ENCODE measurements at regions not wholly inside any gene's neighbourhood (a gene's known extent, or its start where the extent isn't known, plus 50 kb on each side); places are given as distances from the start of the nearest gene placed in this dataset.
"Not testable (repeated sequence)": the region's sequence is repeated elsewhere in the genome, so short reads cannot be mapped to it uniquely, and the experiment has no call there.

DNA sequence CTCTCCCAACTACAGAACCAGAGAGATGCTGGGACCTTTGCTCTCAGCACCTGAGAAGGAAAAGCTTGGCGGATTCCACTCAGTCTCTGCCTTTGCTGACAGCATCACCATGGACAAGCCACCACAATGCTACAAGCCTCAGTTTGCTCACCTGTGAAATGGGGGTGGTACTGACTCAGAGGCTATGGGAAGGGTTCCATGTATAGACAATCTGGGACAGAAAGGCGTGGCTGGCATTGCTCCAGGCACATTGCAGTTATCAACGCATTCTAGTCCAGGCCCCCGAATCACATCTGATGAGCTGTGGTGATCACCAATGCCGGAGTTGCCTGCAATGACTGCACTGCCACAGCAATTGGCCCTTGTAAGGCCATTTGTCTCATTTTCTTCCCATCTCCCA, 72.6 kb downstream of the ISX start:
- no peak for DNase-seq

DNA sequence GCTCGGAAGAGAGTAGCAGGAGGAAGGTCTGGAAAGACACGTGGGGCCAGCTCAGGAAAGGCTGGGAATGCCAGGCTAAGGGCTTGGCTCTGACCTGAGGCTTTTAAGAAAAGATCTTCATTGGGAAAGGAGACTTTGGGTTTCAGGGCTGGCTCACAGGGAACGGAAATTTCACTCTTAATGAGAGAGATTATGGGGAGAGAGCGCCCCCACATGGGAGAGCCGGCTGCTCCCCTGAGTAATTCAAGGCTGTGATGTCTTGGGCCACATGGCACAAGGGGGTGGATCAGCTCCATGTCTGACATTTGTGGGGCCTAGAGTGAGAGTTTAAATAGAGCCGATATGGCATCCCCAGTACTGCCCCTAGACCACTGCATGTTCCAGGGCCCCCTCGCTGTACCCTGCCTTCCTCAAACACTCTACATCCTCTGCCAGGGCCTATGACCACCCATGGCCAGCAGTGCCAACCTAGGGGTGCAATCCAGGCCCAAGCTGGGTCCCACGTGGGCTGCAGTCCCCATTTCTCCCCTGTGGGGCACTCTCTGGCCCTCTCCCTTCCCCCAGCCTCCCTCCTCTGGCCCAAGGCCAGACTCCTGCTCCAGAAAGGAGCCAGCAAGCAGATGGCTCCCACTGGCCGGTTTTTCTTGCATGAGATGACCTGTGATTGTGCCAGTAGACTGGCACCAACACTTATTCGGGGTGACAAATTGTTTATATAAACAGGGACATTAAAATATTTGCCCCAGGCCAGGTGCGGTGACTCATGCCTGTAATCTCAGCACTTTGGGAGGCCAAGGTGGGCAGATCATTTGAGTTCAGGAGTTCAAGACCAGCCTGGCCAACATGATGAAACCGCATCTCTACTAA, 75.2 kb downstream of the ISX start:
- peak; percentile 6 for DNase-seq

DNA sequence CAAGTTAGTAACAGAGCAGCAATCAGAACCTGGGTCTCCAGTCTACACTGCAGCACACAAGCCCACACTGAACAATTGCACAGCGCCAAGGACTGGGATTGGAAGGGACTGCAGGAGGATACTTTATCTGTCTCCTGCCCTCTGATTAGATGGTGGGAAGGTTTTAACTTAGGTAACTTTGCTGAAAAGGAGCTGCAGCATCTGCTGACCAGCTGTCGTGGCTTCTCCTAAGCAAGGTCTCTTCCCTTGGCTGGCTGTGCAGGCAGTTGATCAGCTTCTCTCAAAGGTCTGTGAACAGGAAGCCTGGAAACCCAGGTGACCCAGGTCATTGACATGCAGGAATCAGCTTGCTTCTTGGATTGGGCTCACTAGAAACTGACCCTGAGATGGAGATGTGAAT, 82.4 kb downstream of the ISX start:
- no peak for DNase-seq

DNA sequence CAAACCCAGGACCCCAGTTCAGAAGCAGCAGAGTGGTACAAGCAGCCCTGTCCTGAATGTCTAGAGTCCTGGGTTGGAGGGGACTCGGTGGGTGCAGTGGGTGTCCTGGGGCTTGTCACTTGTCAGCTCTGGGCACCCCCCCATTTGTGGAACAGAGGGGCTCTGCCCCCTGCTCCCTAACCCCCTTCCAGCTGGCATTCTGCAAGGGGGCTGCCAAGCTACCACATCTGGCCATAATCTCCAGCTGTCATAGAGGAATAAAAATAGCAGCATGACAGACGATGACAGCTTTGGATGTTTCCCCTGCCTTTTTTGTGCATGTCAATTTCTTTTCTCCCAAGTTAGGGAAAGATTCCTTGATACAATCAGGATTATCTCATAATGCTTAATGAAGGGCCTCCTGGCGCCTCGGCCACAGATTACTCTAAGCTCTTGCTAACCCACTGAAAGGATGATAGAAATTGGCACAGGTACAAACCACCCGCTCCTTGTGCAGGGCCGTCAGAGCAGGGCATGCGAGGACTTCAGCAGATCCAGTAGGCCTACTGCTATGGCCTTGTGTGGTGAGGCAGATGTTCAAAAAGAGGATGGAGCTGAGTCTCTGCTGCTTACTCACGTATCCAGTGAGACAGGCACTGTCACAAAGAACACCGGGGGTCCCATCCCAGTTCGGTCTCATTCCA, 83.0 kb downstream of the ISX start:
- no peak for DNase-seq

DNA sequence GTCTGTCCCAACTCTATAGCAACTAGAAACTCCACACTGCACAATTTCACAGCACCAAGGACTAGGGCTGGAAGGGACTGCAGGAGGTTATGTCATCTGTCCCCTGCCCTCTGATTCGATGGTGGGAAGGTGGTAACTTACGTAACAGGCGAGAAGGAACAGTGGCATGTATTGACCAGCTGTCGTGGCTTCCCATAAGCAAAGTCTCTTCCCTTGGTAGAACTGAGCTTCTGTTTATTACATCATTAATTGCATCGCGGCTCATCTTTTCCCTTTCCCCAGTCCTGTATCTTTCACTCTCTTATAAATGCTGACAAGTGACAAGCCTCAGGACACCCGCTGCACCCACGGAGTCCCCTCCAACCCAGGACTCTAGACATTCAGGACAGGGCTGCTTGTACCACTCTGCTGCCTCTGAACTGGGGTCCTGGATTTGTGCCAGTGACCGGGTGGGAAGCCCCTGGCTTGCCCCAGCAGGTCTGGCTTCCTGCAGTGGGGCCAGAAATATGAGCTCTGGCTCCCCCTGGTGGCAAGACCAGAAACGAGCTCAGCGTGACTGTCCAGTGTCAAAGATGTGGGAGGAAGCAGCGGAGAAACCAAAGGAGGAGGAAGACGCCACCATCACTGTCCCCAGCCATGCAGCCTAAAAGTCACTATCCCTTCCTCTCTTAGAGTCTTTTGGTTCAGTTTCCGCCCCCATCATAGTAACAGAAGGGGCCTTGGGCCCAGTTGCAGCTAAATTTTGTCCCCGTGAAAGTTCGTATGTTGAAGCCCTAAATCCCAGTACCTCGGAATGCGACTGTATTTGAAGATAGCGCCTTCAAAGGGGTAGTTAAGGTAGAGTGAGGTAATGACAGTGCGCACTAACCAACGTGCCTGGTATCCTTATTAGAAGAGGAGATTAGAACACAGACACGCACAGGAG, 84.5 kb downstream of the ISX start:
- DNase-seq = peak; percentile 27

DNA sequence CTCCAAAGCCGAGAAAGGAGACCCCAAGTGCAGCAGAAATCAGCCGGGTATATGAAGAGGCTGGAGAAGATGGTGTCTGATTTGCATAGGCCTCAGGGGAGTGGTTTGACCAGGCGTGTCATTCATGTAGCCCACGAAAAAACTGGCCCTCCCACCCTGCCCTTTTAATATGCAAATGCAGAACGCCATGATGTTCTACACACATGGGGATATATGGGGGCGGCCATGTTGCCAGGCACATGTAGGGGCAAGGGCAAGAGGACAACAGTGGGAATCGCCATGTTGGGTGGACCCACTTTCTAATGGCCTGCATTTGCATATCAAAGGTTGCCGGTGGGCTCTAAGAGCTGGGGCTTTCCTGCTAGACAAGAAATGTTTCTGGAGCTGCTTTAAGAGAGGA, 86.4 kb downstream of the ISX start:
- DNase-seq = no peak

DNA sequence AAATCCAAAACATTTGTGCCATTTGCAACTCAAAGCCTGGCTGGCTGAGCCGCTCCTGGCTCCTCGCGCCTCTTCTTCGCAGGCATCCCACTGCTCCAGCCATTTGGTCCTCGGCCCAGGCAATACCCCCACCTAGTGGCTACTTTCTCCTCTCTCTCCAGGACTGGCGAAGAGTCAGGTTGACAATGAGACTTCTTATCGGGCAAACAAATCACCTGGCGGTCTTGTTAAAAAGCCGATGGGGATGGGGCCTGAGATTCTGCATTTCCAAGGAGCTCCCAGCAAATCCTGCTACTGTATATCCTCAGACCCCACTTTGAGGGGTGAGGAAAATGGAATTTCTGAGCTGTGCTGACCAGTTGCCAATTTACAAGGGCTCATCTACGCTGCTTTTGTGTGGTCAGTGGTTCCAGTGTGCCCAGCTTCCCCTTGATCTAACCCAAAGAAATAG, 89.0 kb downstream of the ISX start:
- DNase-seq = peak; percentile 66

DNA sequence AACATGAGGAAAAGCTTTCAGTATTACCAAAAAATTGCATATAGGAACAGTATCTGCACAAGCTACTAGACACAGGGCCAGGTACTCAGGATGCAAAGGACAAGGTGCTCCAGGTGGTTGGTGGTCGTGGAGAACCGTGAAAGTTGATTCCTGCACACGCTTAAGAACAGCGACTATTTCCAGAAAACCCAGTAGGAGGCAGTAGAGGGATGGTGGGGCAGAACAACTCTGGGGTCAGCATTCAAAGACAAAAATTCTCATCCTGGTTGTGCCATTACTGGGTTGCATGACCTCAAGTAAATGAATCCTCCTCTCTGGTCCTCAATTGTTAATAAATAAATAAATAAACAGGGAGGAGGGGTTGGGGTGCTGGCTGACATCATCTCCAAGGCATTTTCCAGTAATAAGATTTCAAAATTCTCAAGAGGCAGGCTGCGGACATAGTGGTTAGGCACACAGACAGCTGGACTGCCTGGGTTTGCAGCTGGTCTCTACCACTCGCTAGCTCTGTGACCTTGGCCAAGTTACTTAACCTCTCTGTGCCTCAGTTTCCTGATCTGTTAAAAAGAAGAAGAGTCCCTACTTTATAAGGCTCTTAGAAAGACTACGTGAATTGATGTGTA, 89.6 kb downstream of the ISX start:
- no peak for DNase-seq

DNA sequence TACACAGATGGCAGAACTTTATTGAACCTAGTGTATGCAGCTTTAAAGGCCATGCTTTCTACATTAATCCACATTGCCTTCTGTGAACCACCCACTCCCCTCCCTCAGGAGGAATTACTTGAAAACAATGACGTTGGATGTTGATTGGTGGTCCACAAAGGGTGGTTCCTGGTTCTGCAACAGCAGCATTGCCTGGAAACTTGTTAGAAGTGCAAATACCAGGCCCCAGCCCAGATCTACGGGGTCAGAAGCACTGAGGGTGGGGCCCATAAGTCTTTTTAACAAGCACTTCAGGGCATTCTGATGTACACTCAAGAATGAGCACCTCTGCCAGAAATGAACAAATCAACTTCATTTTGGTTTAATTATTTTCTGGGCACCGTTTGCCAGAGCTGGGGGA, 91.0 kb downstream of the ISX start:
- no peak for DNase-seq

DNA sequence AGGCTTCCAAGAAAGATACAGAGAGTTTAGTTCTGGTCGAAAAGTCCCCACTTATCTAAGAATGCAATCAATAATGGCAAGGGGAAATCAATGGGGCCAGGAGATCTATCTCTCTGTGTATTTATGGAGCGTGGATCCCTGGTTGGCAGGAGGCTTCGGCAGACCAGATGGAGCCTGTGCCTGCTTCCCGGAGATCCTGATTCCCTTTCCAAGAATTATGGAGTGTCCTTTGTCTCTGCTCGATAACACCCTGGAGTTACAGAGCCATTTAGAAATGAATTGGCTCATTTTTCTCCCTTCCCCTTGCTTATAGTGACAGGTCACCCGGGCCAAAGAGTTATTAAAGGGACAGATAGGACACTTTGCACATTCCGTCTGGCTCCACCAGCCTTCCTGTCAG, 92.4 kb downstream of the ISX start:
- DNase-seq = no peak

DNA sequence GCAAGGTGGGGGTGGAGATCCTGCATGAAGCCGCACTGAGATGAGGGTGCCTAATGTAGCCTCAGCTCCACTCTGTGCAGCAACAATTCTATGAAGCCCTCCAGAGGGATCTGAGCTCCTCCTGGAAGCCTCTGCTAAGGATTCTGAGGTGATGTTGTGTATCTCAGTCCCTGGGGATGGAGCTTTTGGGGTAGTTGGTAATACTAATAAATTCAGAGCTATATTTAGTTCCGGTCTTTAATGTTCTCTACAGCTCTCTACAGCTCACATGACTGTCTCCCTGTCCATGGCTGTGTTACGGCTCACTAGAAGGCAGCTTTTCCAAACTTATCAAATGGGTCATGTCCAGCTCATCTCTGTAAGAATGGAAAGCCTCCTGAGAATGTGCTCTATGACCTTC, 93.4 kb downstream of the ISX start:
- DNase-seq = no peak

DNA sequence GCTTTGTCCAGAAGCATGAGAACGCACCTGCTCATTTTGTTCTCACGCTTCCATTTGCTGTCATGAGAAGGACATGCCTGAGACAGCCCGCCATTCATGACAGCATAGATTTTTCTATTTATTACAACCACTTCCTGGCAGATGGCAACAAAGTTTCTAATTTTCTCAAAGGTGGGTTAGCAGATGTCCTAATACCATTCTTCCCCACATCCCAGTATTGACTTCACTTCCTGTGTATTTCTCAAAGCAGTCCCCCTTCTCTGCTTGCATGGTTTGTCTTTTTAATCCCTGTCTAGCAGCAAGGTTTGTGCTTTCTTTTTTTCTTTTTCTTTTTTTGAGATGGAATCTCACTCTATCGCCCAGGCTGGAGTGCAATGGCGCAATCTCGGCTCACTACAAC, 94.3 kb downstream of the ISX start:
- no peak for DNase-seq

DNA sequence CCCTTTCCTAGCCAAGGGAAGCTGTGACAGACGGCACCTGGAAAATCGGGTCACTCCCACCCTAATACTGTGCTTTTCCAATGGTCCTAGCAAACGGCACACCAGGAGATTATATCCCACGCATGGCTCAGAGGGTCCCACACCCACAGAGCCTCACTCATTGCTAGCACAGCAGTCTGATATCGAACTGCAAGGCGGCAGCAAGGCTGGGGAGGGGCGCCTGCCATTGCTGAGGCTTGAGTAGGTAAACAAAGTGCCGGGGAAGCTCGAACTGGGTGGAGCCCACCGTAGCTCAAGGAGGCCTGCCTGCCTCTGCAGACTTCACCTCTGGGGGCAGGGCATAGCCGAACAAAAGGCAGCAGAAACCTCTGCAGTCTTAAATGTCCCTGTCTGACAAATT, 91.4 kb upstream of the HMGXB4 start:
- DNase-seq = not testable (repeated sequence)

DNA sequence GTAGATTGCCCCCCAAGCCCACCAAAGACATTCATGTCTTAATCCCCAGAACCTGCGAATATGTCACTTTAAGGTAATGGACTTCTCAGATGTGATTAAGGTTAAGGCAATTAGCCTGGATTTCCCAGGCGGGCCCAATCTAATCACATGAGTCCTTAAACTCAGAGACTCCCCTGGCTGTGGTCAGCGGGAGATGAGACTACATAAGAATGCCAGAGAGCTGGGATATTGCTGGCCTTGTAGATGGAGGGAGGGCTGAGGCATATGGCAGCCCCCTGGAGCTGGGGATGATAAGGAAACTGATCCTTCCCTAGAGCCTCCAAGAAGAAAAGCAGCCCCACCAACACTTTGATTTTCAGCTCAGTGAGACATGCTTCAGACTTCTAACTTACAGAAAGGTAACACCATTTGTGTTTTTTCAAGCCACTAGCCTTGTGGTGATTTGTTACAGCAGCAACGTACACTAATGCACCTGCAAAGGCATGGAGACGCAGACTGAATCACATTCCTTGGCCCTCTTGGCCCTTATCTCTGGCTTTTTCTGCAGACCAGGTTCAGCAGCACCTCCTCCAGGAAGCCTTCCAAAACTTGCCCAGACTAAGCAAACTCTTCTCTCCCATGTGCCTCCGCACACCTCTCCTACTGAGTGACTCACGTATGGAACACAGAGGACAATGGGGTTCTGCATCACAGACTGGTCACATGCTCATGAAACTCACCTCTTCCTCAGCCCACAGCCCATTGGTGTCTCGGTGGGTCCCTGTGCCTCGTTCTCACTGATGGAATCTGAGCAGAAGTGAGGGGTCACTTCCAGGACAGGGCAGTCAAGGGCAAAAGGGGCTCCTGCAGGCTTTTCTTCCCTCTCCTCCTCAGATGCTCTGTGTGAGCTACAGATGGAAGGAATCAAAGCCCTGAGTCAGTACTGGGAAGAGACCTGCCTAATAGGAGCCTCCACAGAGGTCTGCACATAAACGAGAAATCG, 86.3 kb upstream of the HMGXB4 start:
- DNase-seq = no peak

DNA sequence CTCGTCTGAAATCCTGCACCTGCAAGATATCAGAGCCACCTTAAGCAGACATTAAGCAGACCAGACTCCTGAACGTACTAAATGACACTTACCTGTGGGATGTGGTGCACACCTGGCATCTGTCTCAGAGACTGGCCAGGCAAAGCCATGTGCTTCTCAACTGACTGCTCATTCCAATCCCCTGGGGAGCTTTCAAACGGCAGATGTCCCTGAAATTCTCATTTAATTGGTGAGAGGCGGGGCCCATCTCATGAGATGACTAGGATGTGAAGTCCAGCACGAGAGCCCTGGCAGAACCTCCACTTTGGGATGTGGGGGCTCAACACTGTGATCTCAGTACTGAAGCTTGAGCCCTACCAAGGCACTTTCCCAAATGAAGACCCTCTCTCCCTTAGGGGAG, 84.9 kb upstream of the HMGXB4 start:
- peak; percentile 91 for DNase-seq

DNA sequence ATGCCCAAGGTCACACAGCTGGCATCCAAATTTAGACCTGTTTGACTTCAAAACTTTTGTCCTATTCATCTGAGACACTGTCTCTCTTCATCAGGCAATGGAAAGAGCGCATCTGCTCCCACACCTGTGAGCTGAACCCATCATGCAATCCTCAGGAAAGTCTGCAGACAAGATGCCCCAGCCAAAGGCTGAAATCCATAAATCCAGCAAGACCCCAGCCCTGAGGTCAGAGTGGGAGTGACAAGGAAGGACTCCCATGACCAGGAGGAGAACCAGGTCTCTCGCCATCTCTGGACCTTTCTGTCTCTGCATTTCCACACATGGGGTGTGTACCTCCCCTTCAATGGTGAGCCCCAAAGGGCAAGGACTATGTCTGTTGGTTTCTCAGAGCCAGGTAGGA, 83.6 kb upstream of the HMGXB4 start:
- no peak for DNase-seq

DNA sequence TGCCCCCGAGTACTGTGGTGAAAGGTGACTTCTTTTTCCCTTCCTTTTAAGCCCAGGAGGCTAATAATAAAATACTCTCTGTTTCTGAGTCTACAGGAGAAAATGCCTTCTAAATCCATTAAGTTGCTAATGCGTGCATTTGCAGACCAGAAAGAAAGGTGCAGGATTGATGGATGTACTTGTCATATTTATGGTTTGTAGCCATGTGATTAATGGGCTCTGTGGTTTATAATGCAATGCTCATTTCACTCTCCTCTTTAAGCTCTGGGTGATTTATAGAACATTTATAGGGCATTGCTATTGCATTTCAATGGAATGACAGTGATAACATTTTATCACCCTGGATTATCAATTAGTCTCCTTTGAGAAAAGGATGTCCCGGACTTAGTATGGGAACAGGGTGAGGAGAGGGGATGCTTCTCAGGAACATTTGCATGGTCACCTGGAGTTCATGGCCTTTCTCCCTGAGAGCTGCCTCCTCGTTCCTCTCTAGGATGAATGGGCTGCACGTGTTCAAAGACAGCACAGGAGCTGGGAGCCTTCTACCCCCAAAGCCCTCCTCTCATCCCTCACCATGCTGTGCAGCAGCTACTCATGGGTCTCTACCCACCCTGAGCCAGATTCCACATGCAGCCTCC, 82.8 kb upstream of the HMGXB4 start:
- DNase-seq = peak; percentile 1

DNA sequence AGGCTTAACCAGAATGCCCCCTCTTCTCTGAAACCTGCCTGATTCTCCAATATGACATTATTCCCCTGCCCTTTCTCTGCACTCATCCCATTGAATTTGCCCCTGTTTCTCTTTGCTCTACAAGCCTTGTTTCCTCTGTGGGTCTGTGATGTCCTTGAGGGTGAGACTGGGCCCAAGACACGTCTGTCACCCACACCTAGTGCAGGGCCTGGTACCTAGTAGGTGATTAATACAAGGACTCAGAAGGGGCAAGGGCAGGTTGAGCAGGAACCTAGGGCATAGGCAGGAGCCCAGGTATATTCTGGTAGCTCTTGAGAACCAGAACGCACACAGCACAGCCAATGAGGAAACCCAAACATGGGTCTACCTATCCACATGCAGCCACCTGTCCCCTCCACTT, 81.9 kb upstream of the HMGXB4 start:
- DNase-seq = no peak

DNA sequence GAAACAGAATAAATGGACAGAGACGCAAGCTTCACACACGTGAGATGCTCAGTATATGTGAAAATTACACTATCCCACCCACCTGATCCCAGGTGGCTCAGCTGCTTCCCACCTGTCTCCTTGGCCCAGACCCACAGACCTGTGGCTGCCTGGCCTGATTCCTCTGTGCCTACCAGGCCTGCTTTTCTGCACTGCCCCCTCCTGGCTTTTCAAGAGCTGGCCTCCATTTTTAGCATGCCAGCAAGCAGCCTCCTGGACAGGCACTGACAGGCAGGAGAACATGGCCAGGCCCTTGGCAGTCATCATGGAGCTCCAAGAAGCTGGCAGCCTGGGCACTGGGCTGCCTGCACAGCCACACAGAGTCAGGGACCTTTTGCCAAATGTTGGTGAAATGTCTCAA, 79.5 kb upstream of the HMGXB4 start:
- no peak for DNase-seq

DNA sequence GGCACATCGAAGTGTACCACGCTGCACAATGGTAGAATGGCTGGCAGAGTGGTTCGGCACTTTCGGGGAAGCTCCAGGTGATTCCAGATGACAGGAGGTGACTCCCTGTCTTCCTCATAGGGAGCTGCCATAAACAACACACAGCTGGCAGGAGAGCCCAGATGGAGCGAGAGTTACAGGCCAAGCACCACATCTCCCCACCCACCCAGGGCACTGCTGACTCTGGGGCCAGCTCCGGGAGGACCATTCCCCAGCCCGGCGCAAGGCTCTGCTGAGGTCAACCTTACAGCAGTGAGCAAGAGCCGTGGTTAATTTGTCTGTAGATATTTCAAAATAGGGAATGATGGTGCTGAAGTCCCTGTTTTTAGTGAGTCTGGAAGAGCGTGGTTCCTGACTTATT, 78.8 kb upstream of the HMGXB4 start:
- DNase-seq = no peak

DNA sequence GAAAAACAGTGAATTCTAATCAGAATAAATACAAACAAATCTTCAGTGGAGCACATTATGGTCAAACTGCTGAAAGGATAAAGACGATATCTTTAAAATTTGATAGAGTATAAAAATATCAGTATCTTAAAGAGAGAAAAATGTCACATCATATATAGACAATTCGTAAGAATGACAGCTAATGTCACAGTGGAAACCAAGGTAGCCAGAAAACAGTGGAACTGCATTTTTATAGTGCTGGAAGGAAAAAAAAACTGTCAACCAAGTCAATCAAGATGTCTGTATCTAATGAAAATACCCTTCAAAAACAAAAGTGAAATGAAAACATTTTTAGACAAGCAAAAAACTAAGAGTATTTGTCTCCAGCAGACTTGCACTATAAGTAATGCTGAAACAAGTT, 73.4 kb upstream of the HMGXB4 start:
- no peak for DNase-seq
